Smooth muscle cell (in vitro differentiated cells): ENCODE measurements at regions not wholly inside any gene's neighbourhood (a gene's known extent, or its start where the extent isn't known, plus 50 kb on each side); places are given as distances from the start of the nearest gene placed in this dataset.

Experiments used
- DNase-seq: peaks from one replicate; lab custom pipeline; 2025; ENCODE audit not compliant: unreplicated experiment; lab: John Stamatoyannopoulos, UW
- H2AFZ ChIP-seq: fragments of 200-600 bp; sonication (generic); 2 replicates; pipeline ENCODE4 v1.6.0; 2016; ENCODE audit warnings: antibody characterized with exemption, low read depth, mild to moderate bottlenecking
- H3F3A ChIP-seq: fragments of 200-600 bp; sonication (generic); 2 replicates; pipeline ENCODE4 v1.6.0; 2017; ENCODE audit warnings: antibody characterized with exemption, low read depth
- H3K27ac ChIP-seq: fragments of 200-600 bp; sonication (generic); 2 replicates; pipeline ENCODE4 v1.5.1; 2016; ENCODE audit warnings: low read depth, mild to moderate bottlenecking
- H3K27me3 ChIP-seq: fragments of 200-600 bp; sonication (generic); 2 replicates; pipeline ENCODE4 v1.6.1; 2016; ENCODE audit warnings: low read depth, mild to moderate bottlenecking
- H3K36me3 ChIP-seq: fragments of 200-600 bp; sonication (generic); 2 replicates; pipeline ENCODE4 v1.5.1; 2016; ENCODE audit warnings: low read depth
- H3K4me1 ChIP-seq: fragments of 200-600 bp; sonication (generic); 2 replicates; pipeline ENCODE4 v1.5.1; 2016; ENCODE audit warnings: low read depth
- H3K4me2 ChIP-seq: fragments of 200-600 bp; sonication (generic); 2 replicates; pipeline ENCODE4 v1.6.0; 2016; ENCODE audit warnings: mild to moderate bottlenecking
- H3K4me3 ChIP-seq: fragments of 200-600 bp; sonication (generic); 2 replicates; pipeline ENCODE4 v1.5.1; 2016; ENCODE audit warnings: mild to moderate bottlenecking
- H3K79me2 ChIP-seq: fragments of 200-600 bp; sonication (generic); 2 replicates; pipeline ENCODE4 v1.6.0; 2016; ENCODE audit warnings: low read depth, mild to moderate bottlenecking
- H3K9ac ChIP-seq: fragments of 200-600 bp; sonication (generic); 2 replicates; pipeline ENCODE4 v1.6.0; 2016; ENCODE audit warnings: low read depth
- H3K9me3 ChIP-seq: fragments of 200-600 bp; sonication (generic); replicated peaks from 2 replicates; pipeline ENCODE4 v1.5.1; 2016; ENCODE audit warnings: low read depth
- H4K20me1 ChIP-seq: fragments of 200-600 bp; sonication (generic); 2 replicates; pipeline ENCODE4 v1.6.0; 2016; ENCODE audit warnings: low read depth
- CTCF ChIP-seq: fragments of 200-600 bp; sonication (generic); IDR thresholded peaks from 2 replicates; pipeline ENCODE4 v1.5.1; 2017; ENCODE audit warnings: borderline replicate concordance, mild to moderate bottlenecking, antibody characterized with exemption; ENCODE audit not compliant: insufficient read depth, poor library complexity, severe bottlenecking
- WGBS: methylation state at CpG from one replicate; pipeline ENCODE4 v1.1.7; 2016; ENCODE audit warnings: low lambda C conversion rate; 5-methylcytosine and 5-hydroxymethylcytosine counted together

GRCh38 chr10:78366663-78367411 lies 333.2 kb downstream of the RPS24 start:
- no peaks in the 10 kb centered on the region for H3F3A ChIP-seq
- H3K9me3 ChIP-seq: no peaks in the 10 kb centered on the region
- no peak for TF ChIP-seq CTCF
- WGBS: 51% methylated on average over 15 of the region's 15 CpGs
- H3K4me2 ChIP-seq: no peak overlapping the region
- H2AFZ ChIP-seq: peak overlapping the region; percentile 65
- H3K27ac ChIP-seq: no peak overlapping the region
- H4K20me1 ChIP-seq: no peaks in the 10 kb centered on the region
- H3K4me3 ChIP-seq: no peak overlapping the region
- peaks cover 18% of the 10 kb centered on the region for H3K4me1 ChIP-seq
- H3K9ac ChIP-seq: no peak overlapping the region
- no peaks in the 10 kb centered on the region for H3K27me3 ChIP-seq
- no peak for DNase-seq
- H3K36me3 ChIP-seq: no peaks in the 10 kb centered on the region
- H3K79me2 ChIP-seq: no peaks in the 10 kb centered on the region

DNA sequence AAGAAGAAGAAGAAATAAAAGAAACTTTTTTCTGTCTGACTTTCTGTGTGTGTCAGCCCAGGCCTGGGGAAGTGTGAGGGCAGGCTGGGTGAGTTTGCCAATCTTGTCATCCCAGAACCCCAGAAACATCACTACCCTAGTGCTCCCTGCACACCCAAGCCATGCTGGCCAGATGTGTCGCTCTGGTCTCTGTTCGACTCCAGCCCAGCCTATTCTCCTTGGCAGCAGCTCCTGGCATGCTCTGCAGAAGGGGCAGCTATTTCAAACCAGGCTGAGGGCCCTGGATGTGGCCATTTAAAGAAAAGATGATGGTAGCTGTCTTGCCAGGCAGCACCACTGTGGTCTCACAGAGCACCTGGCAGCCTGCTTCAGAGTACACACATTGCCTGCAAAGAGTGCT lies 334.1 kb downstream of the RPS24 start:
- H2AFZ ChIP-seq: peak overlapping the region; percentile 65
- H3K36me3 ChIP-seq: no peaks in the 10 kb centered on the region
- H3K27me3 ChIP-seq: no peaks in the 10 kb centered on the region
- no peak overlapping the region for H3K4me3 ChIP-seq
- no peaks in the 10 kb centered on the region for H3K9me3 ChIP-seq
- 98% methylated on average over 2 of the region's 2 CpGs for WGBS
- H3K4me2 ChIP-seq: no peak overlapping the region
- H3K27ac ChIP-seq: no peak overlapping the region
- DNase-seq: no peak
- no peaks in the 10 kb centered on the region for H3K79me2 ChIP-seq
- H4K20me1 ChIP-seq: no peaks in the 10 kb centered on the region
- TF ChIP-seq CTCF: no peak
- H3K4me1 ChIP-seq: peaks cover 18% of the 10 kb centered on the region
- H3F3A ChIP-seq: no peaks in the 10 kb centered on the region
- H3K9ac ChIP-seq: no peak overlapping the region

DNA sequence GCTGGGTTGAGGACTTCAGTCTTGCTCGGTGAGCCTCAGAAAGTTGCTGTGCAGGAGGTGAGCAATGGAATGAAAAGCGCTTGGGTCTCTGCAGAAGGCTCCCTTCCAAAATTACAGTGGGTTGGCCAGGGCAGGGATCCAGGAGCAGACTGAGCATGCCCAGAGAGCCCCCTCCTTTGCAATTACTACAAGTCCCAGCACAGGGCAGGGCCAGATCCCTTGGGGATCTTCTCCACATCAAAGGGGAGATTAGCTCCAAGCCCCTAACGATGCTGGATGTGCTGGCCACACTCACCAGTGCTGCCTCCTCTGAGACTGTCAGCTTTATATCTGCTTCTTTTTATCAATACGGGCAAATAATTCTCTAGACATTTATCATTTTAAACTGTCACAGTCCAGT lies 337.5 kb downstream of the RPS24 start:
- no peaks in the 10 kb centered on the region for H3K9me3 ChIP-seq
- H3K9ac ChIP-seq: no peak overlapping the region
- H2AFZ ChIP-seq: no peak overlapping the region
- no peak for TF ChIP-seq CTCF
- H3K4me1 ChIP-seq: peaks cover 18% of the 10 kb centered on the region
- DNase-seq: no peak
- H4K20me1 ChIP-seq: no peaks in the 10 kb centered on the region
- no peak overlapping the region for H3K27ac ChIP-seq
- H3K4me2 ChIP-seq: no peak overlapping the region
- no peaks in the 10 kb centered on the region for H3K27me3 ChIP-seq
- no peak overlapping the region for H3K4me3 ChIP-seq
- no peaks in the 10 kb centered on the region for H3K36me3 ChIP-seq
- H3K79me2 ChIP-seq: no peaks in the 10 kb centered on the region
- H3F3A ChIP-seq: no peaks in the 10 kb centered on the region
- WGBS: 32% methylated on average over 4 of the region's 4 CpGs

DNA sequence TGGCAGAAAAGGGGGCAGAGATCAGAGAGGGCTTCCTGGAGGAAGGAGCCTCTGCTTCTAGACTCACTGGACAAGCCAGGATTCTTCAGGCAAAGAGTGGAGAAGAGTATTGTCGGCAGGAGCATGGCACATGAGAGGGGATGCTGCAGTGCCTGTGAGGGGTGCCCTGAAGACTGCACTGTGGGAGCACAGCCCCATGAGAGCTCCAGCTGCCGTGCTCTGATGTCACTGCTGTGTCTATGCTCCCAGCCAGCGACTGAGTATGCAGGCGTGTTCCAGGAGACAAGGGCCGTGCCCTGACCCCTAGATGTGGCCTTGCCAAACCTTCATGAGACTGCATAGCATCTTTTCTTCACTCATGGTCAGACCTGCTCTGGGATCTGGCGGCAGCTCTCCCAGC lies 339.1 kb downstream of the RPS24 start:
- Histone ChIP-seq H4K20me1 (no peaks in the 10 kb centered on the region), H3K9ac (no peak overlapping the region), H3K4me1 (peaks cover 19% of the 10 kb centered on the region), H3K4me2 (no peak overlapping the region), H3K27ac (no peak overlapping the region), H3K79me2 (no peaks in the 10 kb centered on the region), H3K4me3 (no peak overlapping the region), H3K9me3 (no peaks in the 10 kb centered on the region), H3F3A (no peaks in the 10 kb centered on the region), H3K27me3 (no peaks in the 10 kb centered on the region), H3K36me3 (no peaks in the 10 kb centered on the region), H2AFZ (no peak overlapping the region)
- no peak for TF ChIP-seq CTCF
- DNase-seq: no peak
- 95% methylated on average over 6 of the region's 6 CpGs for WGBS
